ENCODE measurements at regions not wholly inside any gene's neighbourhood (a gene's known extent, or its start where the extent isn't known, plus 50 kb on each side); places are given as distances from the start of the nearest gene placed in this dataset.

GRCh38 chr2:16791496-16791895 lies 125.9 kb upstream of the CYRIA start:
- TF ChIP-seq CTCF (IDR thresholded peaks at IDR 0.05) (no peak), POLR2AphosphoS5 (IDR thresholded peaks at IDR 0.05; ENCODE audit: low read depth, low read length) (no peak), SIN3A (IDR thresholded peaks at IDR 0.05; ENCODE audit: borderline replicate concordance, insufficient read depth, low read depth, low read length) (no peak), TCF7L2 (IDR thresholded peaks at IDR 0.05; ENCODE audit: low read depth, low read length) (no peak), REST (IDR thresholded peaks at IDR 0.05; ENCODE audit: insufficient read depth in 1 of 2, low read depth in 2 of 2, low read length in 1 of 2) (no peak)

Measured in Panc1 (cell line).